Transverse colon (tissue), 4 donors: ENCODE measurements at regions not wholly inside any gene's neighbourhood (a gene's known extent, or its start where the extent isn't known, plus 50 kb on each side); places are given as distances from the start of the nearest gene placed in this dataset.
A peak's percentile ranks its signal among the peaks of the same experiment; 100 is the strongest.

Experiments used
- CTCF ChIP-seq, 5 experiments: fragments of 200-600 bp in 3 of 5; fragments of 450-650 bp in 2 of 5; sonication (generic) in 3 of 5; IDR thresholded peaks; 1 replicate in 2 of 5; 2 replicates in 3 of 5; pipeline ENCODE4 v1.5.1; 2016 to 2017; ENCODE audit warnings: antibody characterized with exemption in 5 of 5, inconsistent platforms in 3 of 5, mild to moderate bottlenecking in 2 of 5, moderate library complexity in 1 of 5
- EP300 ChIP-seq: sonication (generic); formaldehyde crosslinking; IDR thresholded peaks from one replicate; pipeline ENCODE4 v1.6.1; 2017; ENCODE audit warnings: antibody characterized with exemption, low read depth
- POLR2A ChIP-seq: fragments of 450-650 bp; IDR thresholded peaks from one replicate; pipeline ENCODE4 v1.6.1; 2016; ENCODE audit warnings: antibody characterized with exemption, mild to moderate bottlenecking, moderate library complexity
- POLR2AphosphoS5 ChIP-seq, 3 donors: sonication (generic); formaldehyde crosslinking; IDR thresholded peaks; one replicate each; pipeline ENCODE4 v1.6.1; 2016; ENCODE audit warnings: antibody characterized with exemption in 3 of 3

GRCh38 chrX:97672138-97672537 is 788.4 kb downstream of the RPA4 start:
- no peak for TF ChIP-seq CTCF (IDR thresholded peaks at IDR 0.05)
- TF ChIP-seq POLR2A, result no peak
- peak in 1 of 3 donors; percentile 27 for TF ChIP-seq POLR2AphosphoS5 (IDR thresholded peaks at IDR 0.05)
- TF ChIP-seq EP300, result no peak
